D721Med (cell line): ENCODE measurements at regions not wholly inside any gene's neighbourhood (a gene's known extent, or its start where the extent isn't known, plus 50 kb on each side); places are given as distances from the start of the nearest gene placed in this dataset.

Experiments
- DNase-seq: peaks from one replicate; pipeline ENCODE4 v3.0.0; 2011; ENCODE audit warnings: low spot score; ENCODE audit not compliant: insufficient read length
- FAIRE-seq: peaks from 2 replicates; lab custom pipeline; 2011; peaks lifted over from hg19 to GRCh38; lab: Jason Lieb, UNC
- TF ChIP-seq, protein P1 (sequence below): IDR thresholded peaks from 2 replicates; pipeline ENCODE4 v1.5.1; 2012; ENCODE audit warnings: mild to moderate bottlenecking, control low read depth; ENCODE audit not compliant: insufficient read depth; ENCODE audit errors: missing control alignments

GRCh38 chr5:26662806-26663360 is 375.5 kb downstream of the CDH9 start:
- FAIRE-seq, result no peak
- TF ChIP-seq, protein P1, sequence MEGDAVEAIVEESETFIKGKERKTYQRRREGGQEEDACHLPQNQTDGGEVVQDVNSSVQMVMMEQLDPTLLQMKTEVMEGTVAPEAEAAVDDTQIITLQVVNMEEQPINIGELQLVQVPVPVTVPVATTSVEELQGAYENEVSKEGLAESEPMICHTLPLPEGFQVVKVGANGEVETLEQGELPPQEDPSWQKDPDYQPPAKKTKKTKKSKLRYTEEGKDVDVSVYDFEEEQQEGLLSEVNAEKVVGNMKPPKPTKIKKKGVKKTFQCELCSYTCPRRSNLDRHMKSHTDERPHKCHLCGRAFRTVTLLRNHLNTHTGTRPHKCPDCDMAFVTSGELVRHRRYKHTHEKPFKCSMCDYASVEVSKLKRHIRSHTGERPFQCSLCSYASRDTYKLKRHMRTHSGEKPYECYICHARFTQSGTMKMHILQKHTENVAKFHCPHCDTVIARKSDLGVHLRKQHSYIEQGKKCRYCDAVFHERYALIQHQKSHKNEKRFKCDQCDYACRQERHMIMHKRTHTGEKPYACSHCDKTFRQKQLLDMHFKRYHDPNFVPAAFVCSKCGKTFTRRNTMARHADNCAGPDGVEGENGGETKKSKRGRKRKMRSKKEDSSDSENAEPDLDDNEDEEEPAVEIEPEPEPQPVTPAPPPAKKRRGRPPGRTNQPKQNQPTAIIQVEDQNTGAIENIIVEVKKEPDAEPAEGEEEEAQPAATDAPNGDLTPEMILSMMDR, result no peak
- no peak for DNase-seq

DNA sequence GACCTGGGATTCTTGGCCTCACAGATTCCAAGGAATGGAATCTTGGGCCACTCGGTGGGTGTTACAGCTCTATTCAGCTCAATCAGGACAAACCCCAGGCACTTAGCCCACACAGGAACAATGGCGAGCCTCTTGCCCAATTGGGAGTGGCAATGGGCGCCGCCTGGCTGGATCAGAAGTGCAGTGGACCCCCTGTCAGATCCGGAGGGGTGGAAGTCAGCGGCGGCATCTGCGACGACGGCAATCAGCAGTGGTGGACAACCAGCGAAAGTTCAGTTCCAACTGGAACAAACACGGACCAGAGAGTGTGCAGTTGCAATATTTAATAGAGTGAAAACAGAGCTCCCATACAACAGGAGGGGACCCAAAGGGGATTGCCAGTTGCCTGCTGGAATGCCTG is 378.3 kb downstream of the CDH9 start:
- TF ChIP-seq, protein P1, result no peak
- no peak for DNase-seq
- FAIRE-seq, result no peak

DNA sequence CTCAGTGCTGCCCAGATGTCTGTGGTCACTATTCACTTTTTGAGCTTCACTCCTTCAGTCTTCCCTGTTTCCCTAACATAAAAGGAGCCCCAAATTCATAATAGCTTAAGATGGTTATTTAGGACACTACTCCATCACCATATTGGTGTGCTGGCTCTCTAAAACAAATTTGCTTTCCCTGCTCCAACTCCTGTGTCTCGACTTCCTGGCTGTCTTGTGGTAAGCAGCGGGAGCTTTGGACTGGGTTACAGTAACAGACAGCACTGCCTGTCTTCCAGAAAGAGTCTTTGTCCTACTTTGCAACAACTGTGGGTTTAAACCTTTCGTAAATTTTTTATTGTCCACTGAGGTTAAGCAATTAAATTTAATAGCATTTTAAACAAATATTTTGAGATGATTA is 389.4 kb downstream of the CDH9 start:
- no peak for FAIRE-seq
- DNase-seq, result no peak
- TF ChIP-seq, protein P1, result no peak

- FAIRE-seq (no peak), DNase-seq (no peak)
- TF ChIP-seq, protein P1, result no peak
Measured at GRCh38 chr5:26647781-26648180, 390.6 kb downstream of the CDH9 start.

GRCh38 chr5:26645659-26646058 is 392.7 kb downstream of the CDH9 start:
- TF ChIP-seq, protein P1, result no peak
- FAIRE-seq (no peak), DNase-seq (no peak)

GRCh38 chr5:26641492-26641891 is 396.9 kb downstream of the CDH9 start:
- TF ChIP-seq, protein P1, result no peak
- FAIRE-seq, result no peak
- DNase-seq, result no peak

DNA sequence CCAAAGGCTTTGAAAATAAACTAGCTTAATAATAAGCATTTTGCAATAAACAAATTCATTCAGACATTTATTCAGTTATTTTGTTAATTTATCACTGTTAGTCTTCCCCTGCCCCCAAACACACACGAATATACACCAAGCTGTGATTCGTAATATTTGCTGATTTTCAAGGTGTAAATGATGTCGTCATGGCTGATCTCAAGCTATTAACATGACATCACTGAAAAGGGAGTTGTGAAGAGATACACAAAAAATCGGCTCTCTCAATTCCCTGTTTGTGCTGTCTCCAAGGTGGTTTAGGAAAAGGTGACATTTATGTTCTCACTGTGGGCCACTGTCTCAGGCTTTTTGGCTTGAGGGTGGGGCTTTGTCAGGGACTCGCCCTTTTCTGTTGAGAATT is 413.3 kb downstream of the CDH9 start:
- DNase-seq (no peak), FAIRE-seq (no peak)
- TF ChIP-seq, protein P1, result no peak
